ENCODE measurements at regions not wholly inside any gene's neighbourhood (a gene's known extent, or its start where the extent isn't known, plus 50 kb on each side); places are given as distances from the start of the nearest gene placed in this dataset.

DNA sequence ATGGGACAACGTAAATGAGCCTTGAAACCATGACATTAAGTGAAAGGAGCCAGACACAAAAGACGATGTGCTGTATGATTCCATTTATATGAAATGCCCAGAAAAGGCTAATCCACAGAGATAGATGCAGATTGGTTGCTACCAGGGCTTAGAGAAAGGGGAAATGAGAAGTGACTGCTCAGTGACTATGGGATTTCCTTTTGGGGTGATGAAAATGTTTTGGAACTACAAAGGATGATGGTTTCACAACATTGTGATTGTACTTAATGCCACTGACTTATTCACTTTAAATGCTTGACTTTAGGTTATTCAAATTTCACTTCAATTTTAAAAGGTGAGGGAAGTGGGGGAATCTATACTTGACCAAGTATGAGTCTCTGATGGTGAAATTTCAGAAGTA, 414.3 kb downstream of the SETD4 start:
- intact Hi-C loops (cut with micrococcal nuclease) = no loop called here
- no peaks in the 10 kb centered on the region for H3K9me3 ChIP-seq (replicated peaks)
- no peaks in the 10 kb centered on the region for H3K4me1 ChIP-seq
- H3K36me3 ChIP-seq = no peaks in the 10 kb centered on the region
- peaks cover 64% of the 10 kb centered on the region for H3K27me3 ChIP-seq (ENCODE audit: low read depth)
- H3K4me3 ChIP-seq = no peak overlapping the region
- TF ChIP-seq, protein P1, sequence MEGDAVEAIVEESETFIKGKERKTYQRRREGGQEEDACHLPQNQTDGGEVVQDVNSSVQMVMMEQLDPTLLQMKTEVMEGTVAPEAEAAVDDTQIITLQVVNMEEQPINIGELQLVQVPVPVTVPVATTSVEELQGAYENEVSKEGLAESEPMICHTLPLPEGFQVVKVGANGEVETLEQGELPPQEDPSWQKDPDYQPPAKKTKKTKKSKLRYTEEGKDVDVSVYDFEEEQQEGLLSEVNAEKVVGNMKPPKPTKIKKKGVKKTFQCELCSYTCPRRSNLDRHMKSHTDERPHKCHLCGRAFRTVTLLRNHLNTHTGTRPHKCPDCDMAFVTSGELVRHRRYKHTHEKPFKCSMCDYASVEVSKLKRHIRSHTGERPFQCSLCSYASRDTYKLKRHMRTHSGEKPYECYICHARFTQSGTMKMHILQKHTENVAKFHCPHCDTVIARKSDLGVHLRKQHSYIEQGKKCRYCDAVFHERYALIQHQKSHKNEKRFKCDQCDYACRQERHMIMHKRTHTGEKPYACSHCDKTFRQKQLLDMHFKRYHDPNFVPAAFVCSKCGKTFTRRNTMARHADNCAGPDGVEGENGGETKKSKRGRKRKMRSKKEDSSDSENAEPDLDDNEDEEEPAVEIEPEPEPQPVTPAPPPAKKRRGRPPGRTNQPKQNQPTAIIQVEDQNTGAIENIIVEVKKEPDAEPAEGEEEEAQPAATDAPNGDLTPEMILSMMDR (IDR thresholded peaks at IDR 0.05; ENCODE audit: borderline replicate concordance) = no peak
- no peak for DNase-seq
- no peak overlapping the region for H3K27ac ChIP-seq (replicated peaks)

GRCh38 chr21:35644523-35644922, 415.8 kb downstream of the SETD4 start:
- intact Hi-C loops (cut with micrococcal nuclease) = no loop called here
- TF ChIP-seq, protein P1 (IDR thresholded peaks at IDR 0.05; ENCODE audit: borderline replicate concordance) = no peak

DNA sequence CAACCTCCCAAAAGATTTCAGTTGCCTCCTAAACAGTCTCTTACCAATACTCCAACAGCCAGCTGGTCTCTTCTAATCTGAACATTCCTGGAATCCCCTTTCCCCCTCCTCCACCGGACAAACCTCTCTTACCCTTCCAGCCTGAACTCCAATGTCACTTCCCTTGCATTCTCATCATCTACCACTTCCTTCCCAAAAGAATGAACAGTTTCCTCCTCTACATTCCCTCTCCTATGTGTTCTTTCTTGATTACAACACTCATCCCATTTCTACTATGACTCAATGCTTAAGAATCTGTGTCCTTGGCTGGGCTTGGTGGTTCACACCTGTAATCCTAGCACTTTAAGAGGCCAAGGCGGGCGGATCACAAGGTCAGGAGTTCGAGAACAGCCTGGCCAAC, 417.1 kb downstream of the SETD4 start:
- intact Hi-C loops (cut with micrococcal nuclease) = no loop called here
- TF ChIP-seq, protein P1 (IDR thresholded peaks at IDR 0.05; ENCODE audit: borderline replicate concordance) = no peak
- no peak for DNase-seq
- H3K27ac ChIP-seq (replicated peaks) = no peak overlapping the region
- peaks cover 48% of the 10 kb centered on the region for H3K27me3 ChIP-seq (ENCODE audit: low read depth)
- H3K9me3 ChIP-seq (replicated peaks) = no peaks in the 10 kb centered on the region
- no peak overlapping the region for H3K4me3 ChIP-seq
- no peaks in the 10 kb centered on the region for H3K4me1 ChIP-seq
- no peaks in the 10 kb centered on the region for H3K36me3 ChIP-seq

More at GRCh38 chr21:35644523-35644922, 415.8 kb downstream of the SETD4 start:
- H3K27ac ChIP-seq (replicated peaks) = no peak overlapping the region
- H3K27me3 ChIP-seq (ENCODE audit: low read depth) = peaks cover 56% of the 10 kb centered on the region
- H3K36me3 ChIP-seq = no peaks in the 10 kb centered on the region
- H3K4me3 ChIP-seq = no peak overlapping the region
- DNase-seq = no peak
- no peaks in the 10 kb centered on the region for H3K9me3 ChIP-seq (replicated peaks)
- no peaks in the 10 kb centered on the region for H3K4me1 ChIP-seq

DNA sequence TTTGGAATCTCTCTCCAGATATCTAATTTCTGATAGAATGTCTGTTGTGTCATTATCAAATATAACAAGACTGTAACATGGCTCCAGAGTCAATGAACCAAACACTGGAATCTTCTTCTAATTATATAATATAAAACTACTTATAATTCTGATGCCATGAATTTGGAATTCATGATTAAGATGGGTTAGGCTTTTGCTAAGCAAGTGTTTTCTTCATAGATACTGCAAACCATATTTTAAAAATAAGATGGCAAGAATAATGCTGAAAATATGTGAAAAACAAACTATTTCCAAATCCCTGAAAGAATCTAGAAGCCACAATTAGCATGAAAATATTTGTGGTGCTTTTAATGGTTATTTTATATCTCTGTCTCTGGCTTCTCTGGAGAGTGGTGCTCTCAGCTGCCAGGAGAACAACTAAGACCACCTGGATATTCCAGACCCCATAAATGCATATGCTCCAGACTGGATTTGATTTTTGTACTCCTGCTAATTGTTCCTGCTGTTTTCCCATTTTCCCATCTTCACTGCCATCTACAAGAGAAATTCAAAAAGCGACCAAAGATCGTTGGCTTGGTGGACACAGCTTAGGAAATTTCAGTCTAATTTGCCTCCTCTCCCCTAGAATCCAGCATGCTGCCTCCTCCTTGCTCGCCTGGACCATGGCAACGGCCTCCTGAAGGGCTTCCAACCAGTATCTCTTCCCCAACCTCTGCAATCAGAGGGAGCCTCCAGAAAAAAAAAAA, 418.9 kb downstream of the SETD4 start:
- H3K4me1 ChIP-seq = no peaks in the 10 kb centered on the region
- no peaks in the 10 kb centered on the region for H3K9me3 ChIP-seq (replicated peaks)
- peaks cover 35% of the 10 kb centered on the region for H3K27me3 ChIP-seq (ENCODE audit: low read depth)
- H3K27ac ChIP-seq (replicated peaks) = no peak overlapping the region
- DNase-seq = no peak
- no peak overlapping the region for H3K4me3 ChIP-seq
- no peaks in the 10 kb centered on the region for H3K36me3 ChIP-seq
- intact Hi-C loops (cut with micrococcal nuclease) = no loop called here
- TF ChIP-seq, protein P1 (IDR thresholded peaks at IDR 0.05; ENCODE audit: borderline replicate concordance) = no peak

DNA sequence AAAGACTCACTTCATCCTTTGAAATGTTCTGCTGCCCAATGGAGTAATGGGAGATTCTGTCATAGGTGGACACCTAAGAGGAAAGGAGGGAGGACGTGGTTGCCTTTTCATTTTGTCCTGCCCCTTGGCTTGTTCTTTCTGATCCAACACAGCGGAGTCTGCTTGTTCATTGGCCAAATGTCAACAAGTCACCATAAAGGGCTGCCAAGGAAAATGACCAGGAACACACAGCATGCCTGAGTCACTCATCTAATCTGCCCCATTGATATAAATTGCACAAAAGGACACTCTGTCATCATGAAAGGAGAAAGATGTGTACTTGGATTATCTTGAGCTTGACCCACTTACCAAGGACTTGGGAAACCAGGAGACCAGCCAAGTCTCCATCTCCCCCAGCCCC, 422.9 kb downstream of the SETD4 start:
- DNase-seq = no peak
- Histone ChIP-seq H3K4me3 (no peak overlapping the region), H3K27me3 (ENCODE audit: low read depth) (peaks cover 26% of the 10 kb centered on the region), H3K4me1 (no peaks in the 10 kb centered on the region), H3K27ac (replicated peaks) (no peak overlapping the region), H3K9me3 (replicated peaks) (no peaks in the 10 kb centered on the region), H3K36me3 (no peaks in the 10 kb centered on the region)
- intact Hi-C loops (cut with micrococcal nuclease) = no loop called here
- TF ChIP-seq, protein P1 (IDR thresholded peaks at IDR 0.05; ENCODE audit: borderline replicate concordance) = no peak

Data from left ventricle myocardium inferior (tissue), 1 donor.